ENCODE measurements at regions not wholly inside any gene's neighbourhood (a gene's known extent, or its start where the extent isn't known, plus 50 kb on each side); places are given as distances from the start of the nearest gene placed in this dataset.

DNA sequence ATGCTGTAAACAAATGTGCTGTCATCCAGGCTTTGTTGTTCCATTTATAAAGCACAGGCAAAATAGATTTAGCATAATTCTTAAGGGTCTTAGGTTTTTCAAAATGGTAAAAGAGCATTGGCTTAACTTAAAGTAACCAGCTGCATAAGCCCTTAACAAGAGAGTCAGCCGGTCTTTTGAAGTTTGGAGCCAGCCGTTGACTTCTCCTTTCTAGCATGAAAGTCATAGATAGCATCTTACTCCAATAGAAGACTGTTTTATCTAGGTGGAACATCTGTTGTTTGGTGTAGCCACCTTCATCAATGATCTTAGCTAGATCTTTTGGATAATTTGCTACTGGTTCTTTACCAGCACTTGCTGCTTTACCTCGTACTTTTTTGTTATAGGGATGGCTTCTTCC lies 297.5 kb upstream of the DCBLD2 start:
- DNase-seq (ENCODE audit: low read depth) = no peak

DNA sequence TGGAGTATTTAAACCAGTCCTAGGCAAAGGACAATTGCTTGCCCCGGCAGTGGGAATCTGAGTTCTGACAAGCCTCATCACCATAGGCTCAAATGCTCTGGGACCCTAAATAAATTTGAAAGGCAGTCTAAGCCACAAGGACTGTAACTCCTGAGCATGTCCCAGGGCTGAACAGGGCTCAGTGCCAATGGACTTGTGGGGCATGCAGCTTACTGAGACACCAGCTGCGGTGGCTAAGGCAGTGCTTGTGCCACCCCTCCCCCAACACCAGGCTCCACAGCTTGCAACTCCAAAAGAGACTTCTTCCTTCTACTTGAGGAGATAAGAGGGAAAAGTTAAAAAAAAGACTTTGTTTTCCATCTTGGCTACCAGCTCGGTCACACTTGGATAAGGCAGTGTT lies 289.7 kb upstream of the DCBLD2 start:
- no peak for DNase-seq (ENCODE audit: low read depth)

DNA sequence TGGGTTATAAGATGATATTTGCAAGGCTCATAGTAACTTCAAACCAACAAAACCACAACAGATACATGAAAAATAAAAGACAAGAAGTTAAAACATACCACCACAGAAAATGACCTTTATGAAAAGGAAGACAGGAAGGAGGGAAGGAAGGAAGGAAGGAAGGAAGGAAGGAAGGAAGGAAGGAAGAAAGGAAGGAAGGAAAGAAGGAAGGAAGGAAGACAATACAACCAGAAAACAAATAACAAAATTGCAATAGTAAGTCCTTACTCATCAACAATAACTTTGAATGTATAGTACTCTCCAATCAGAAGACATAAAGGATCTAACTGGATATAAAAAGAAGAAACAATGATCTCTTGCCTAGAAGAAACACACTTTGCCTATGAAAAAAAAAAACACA lies 287.4 kb upstream of the DCBLD2 start:
- no peak for DNase-seq (ENCODE audit: low read depth)

DNA sequence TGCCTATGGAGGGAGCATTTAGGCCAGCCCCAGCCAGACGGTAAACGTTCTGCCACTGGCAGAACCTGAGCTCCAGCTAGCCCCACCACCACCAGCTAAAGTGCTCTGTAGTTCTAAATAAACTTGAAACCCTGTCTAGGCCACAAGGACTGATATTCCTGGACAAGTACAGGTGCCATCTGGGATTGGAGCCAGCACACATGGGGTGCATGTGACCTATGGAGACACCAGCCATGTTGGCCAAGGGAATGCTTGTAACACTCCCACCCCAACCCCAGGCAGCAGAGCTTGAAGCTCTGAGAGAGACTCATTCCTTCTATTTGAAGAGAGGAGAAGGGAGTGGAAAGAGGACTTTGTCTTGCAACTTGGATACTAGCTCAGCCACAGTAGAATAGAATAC lies 284.5 kb upstream of the DCBLD2 start:
- no peak for DNase-seq (ENCODE audit: low read depth)

DNA sequence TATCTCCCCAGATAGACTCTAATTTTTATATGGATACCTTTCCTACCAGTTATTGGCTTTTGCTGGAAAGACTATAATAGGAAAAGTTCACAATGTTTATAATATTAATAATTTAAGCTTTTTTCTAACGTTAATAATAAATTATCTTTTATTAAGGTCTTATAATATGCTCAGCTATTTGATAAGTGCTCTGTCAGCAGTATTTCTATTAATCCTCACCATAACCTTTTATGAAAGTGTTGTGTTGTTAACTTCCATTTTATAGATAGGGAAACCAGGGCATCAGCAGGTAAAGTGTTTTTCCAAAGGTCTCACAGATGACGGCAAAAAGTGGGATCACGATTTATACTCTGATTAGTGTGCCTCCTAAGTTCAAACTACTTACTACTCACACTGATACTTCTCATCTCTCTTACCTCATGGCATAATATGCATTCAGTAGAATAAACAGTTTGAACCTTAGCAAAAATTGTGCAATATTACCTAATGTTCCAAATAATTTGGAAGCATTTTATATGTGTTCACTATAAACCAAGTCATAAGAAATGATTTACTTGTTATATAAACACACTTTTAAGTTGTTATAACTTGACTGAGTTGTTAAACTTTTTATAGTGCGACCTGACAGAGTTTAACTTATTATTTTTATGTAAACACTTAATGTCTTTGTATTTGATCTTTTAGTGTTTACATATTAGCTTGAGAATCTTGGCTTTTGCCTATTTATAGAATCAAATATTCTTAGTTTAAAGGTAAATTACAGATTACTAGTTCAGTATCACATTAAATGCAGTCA lies 274.9 kb upstream of the DCBLD2 start:
- DNase-seq (ENCODE audit: low read depth) = no peak

DNA sequence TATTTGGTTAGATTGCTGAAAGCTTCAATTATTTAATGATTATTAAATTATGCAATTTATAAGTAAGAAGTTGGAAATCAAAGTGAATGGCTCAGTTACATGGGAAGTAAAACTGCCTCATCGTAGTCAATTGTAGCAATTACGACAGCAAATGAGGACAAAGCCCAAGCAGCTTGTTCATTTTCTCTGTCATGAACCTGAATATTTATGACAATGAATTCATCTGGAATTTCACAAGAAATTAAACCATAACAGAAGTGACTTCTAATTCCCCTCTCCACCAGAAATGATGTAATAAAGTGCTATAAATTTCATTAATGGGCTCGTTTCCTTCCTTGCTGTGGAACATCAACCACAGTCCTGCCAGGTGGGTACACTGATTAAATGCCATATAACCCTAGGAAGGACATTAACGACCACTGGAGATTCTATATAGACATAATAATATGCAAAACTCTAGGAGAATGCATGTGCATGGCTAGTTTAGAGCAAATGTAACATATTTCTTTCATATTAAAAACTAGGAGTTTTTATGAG lies 273.8 kb upstream of the DCBLD2 start:
- DNase-seq (ENCODE audit: low read depth) = no peak

DNA sequence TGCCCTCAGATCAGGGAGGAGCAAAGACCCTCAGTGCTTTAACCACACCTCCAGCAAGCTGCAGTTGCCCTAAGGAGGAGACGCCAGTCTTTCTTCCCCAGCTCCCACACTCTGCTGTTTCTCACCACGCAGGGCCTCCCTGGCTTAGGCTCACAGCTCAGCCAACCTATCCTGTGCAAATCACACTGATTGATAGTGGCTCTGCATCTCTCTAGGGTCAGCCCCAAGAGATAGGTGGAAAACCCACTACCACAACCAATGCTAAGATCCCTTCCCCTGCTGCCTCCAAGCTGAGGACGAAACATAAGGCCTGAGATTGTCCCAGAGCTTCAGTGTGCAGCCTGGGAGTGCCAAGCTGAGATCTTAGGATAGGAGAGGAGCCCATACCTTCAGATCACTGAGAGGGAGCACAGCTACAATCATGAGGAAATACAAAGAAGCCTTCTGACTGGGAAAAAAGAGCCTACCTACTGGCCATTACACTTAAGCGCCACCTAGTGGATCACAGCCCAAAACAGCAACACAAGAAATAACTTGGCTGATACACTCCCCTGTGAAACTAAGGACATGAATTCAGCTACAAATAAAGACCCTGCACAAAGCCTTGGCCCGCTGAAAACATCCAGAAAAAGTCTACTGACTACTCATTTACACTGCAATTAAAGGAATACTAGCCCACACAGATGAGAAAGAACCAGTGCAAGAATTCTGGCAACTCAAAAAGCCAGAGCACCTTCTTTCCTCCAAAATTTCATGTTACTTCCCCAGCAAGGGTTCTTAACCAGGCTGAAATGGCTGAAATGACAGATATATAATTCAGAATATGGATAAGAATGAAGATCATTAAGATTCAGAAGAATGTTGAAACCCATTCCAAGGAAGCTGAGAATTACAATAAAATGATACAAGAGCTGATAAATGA lies 271.5 kb upstream of the DCBLD2 start:
- peak; percentile 25 for DNase-seq (ENCODE audit: low read depth)

DNA sequence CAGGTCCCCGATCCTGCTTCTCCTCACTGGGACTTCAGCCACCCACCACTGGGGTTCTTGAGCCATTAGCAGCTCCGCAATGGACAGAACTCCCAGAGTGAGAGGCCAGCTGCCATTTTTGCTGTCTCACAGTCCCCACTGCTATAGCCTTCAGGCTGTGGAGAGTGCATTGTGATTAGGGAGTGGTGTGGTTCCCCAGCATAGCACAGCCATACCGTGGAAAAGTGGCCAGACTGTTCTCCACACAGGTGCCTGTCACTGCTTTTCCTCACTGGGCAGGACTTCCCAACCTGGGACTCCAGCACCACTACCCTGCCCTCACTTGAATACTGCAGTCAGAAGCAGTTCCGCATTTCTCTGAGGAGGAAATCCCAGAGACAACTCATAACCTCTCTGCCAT lies 270.3 kb upstream of the DCBLD2 start:
- DNase-seq (ENCODE audit: low read depth) = no peak

DNA sequence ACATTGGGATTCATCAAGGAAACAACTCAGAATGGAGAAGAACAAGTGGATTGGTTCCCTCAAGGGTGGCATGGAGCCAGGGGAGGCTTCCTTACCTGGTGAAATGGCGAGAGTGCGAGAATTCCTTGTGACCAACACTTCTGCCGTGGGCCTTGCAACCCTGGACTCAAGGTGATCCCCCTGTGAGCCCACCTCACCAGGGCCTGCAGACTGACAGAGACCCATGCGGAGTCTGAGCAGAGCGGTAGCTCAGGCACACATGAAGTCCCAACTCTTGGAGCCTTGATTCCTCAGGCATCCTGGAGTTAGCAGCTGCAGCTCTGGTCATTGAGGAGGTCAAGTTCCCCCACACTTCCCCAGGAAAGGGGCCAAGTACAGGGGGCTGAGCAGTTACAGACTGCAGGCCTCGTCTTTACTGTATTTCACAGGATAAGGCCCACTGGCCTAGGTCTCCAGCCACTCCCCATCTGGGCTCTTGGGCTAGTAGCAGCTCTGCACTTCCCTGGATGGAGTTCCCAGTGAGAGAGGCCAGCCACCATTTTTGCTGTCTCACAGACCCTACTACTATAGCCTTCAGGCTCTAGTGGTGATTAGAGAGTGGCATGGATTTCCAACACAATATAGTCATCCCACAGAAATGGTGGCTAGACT lies 269.5 kb upstream of the DCBLD2 start:
- no peak for DNase-seq (ENCODE audit: low read depth)

DNA sequence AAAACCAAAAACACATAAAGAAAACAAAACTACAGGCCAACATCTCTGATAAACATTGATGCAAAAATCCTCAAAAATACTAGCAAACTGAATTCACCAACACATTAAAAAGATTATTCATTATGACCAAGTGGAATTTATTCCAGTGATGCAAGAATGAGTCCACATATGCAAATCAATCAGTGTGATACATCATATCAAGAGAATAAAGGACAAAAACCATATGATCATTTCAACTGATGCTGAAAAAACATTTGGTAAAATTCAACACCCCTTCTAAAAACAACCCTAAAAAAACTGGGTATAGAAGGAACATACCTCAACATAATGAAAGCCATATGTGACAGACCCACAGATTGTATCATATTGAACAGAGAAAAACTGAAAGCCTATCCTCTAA lies 265.6 kb upstream of the DCBLD2 start:
- DNase-seq (ENCODE audit: low read depth) = peak; percentile 6

DNA sequence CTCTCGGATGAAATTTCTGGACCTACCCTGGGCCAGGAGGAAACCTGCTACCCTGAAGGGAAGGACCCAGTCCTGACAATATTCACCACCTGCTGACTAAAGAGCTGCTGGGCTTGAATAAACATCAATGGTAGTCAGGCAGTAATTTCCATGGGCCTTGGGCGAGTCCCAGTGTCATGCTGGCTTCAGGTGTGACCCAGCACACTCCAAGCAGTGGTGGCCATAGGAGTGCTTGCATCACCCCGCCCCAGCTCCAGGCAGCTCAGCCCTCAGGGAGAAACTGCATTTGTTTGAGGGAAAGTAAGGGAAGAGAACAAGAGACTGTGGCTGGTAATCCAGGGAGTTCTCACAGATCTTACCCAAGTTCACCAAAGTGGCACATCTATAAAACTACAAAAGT lies 261.8 kb upstream of the DCBLD2 start:
- no peak for DNase-seq (ENCODE audit: low read depth)

DNA sequence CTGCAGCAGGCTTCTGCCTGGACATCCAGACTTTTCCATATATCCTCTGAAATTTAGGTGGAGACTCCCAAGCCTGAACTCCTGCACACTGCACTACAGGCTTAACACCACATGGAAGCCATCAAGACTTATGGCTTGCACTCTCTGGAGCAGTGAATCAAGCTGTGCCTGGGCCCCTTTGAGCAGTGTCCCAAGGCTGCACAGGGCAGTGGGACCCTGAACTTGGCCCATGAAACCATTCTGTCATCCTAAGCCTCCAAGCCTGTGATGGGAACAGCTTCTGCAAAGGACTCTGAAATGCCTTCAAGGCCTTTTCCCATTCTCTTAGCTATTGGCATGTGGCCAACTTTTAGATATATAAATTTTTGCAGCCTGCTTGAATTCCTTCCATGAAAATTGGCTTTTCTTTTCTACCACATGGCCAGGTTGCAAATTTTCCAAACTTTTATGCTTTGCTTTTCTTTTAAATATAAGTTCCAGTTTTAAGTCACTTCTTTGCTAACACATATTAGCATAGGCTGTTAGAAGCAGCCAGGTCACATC lies 257.8 kb upstream of the DCBLD2 start:
- no peak for DNase-seq (ENCODE audit: low read depth)

DNA sequence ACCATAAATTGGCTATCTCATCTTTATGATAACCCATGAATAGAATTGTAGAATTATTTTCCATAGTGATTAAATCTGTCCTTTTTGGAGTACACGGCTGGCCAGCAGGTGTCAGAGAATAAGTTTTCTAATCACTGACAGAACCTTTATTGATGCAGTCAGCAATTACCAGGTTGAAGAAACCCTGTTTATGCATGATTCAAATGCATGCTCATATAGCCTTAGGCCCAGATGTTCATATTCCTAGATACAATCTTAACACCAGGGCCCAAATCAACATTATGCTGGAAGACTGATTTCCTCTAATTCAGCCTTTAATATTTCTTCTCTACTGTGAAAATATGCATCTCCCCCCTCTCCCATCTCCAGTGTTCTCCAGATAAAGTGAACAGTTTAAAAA lies 243.5 kb upstream of the DCBLD2 start:
- DNase-seq (ENCODE audit: low read depth) = no peak

DNA sequence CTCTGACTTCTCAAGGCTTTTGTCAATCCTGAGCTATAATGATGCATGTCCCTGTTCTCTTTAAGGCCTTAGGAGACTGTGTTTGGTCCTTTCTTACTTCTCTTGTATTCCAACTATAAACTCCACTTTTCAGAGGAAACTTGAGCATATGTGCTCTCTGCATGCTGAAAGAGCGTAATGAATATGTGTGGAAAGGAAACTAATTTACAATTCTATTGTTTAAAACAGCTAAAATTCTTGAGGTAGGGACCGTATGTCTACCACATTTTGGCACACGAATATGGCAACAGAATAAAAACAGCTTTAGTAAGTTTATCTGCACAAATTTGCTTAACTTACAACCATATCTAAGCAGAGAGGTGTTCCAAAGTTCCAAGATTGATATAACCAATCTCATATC lies 242.0 kb upstream of the DCBLD2 start:
- no peak for DNase-seq (ENCODE audit: low read depth)

DNA sequence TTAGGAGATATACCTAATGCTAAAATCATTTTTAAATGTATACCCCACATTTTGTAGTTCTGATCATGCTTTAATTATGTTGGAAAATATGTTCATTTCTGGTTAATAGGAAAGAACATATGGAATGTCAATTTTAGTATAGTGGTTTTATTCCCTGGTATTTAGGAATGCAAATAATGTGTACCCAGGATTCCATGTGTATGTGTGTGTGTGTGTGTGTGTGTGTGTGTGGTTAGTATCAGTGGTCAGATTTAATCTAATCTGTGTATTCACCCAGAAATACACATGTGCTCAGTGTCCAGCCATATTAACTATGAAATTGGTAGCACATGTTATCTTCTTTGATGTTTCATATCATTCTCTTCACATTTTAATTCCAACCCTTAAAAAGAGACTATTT lies 233.5 kb upstream of the DCBLD2 start:
- DNase-seq (ENCODE audit: low read depth) = no peak

DNA sequence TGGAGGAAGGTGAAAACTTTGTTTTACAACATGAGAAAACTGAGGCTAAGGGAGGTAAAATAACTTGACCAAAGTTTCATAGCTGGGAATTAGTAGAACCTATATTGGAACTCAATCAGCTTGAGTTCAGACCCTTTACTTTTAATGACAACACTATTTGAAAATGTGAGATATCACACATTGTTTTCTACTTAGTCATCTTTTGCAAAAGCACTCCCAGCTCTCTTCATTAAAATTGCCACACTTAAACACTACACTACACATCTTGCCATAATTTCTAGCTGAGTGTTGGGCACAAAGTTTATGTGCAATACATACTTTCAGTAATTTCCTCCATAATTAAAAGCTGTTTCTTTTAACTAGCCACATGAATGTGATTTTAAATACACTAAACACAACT lies 230.4 kb upstream of the DCBLD2 start:
- no peak for DNase-seq (ENCODE audit: low read depth)

DNA sequence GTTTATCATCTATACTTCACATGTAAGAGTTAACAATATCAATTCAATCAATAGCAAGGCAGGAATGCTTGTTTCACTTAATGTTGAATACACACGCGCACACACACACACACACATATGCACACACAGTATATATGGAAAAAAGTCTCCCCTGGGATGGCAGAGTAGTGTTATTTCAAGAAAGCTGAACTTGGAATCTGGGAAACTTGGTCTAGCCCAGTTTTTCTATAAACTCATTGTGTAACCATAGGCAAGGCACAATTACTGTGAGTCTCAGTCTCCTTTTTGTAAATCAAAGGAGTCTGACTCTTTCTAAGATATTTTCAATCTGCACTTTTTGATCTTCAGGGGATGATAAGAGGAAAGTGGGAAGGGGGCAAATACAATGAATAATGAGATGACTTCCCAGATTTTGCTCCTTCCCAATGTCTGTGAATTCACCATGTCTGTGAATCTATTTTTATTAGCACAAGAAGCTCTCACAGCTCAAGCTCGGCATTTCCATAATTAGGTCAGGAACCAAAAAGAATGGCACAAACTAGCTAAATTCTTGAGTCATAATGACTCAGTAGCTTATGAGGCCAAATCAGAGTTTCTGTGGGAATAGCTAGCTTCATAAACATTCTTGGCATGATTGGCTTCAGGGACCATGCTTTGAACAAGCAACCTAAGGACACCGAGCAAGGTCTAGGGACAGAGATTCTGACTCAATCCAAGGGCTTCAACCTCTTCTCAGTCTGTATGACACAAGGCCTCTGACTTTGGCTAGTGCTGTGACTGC lies 227.4 kb upstream of the DCBLD2 start:
- DNase-seq (ENCODE audit: low read depth) = peak; percentile 91

DNA sequence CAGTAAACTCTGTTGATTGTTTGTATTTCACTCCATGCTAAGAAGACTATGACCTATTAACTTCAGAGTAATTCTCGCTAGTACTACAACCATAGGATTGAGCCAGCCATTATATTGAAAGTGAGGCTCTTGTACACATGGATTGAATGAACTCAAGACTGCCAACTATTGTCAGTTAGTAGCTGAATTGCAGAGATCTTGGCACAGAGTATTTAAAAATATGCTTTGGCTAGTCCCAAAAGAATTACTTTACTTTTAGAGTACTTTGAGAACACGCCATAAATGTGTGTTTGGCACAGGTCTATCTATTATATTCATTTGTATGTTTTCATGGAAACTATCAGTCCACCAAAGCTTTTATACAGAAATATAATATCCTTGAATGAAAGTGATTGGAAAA lies 226.7 kb upstream of the DCBLD2 start:
- DNase-seq (ENCODE audit: low read depth) = no peak

DNA sequence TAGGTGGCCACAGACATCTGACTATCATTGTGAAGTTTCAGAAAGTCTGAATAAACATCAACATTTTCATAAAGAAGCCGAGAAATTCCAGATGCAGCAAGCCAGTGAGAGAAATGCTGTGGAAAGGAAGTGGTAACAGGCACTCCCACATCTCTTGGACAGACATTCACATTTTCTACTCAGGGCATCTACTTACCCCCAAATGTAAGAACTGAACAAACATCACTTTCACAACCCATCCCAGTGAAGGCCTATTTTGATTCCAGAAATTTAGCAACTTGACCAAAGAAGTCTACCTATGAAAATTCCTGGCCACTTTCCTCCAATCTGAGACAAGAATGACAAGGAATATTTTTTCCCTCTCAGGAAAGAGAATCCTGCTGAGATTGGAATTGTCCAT lies 224.8 kb upstream of the DCBLD2 start:
- DNase-seq (ENCODE audit: low read depth) = no peak

DNA sequence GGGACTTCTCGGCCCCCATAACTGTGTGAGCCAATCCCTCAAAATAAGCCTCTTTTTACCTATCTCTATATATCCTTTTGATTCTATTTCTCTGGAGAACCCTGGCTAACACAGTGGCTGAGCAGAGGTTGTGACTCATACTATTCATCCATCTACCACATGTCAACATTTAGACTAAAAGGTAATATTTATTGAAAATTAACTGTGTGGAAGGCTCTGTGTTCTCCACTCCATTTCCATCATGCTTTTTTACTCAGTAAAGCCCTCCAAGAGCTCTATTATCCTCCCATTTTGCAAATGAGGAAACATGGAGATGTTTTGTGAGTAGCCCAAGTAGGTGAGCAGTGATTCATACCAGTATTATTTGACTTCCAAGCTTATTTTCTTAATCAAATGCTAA lies 217.9 kb upstream of the DCBLD2 start:
- no peak for DNase-seq (ENCODE audit: low read depth)

DNA sequence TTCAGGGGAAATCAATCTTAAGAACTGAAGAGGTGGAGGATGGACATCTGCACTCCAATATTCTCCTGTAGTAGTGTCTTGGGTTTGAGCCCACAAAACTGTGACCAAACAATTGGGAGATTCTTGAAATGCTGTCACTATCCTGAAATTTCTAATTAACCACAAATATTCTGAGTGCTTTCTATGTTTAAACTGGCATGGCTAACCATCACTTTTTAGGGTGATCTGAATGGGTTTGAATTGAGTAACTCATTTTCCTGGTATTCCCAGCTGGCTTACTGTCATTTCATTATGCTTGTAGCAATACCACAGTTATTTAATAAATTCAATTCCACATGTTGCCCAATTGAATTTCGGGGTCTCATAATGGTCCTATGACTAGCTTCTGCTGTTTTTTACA lies 216.9 kb upstream of the DCBLD2 start:
- DNase-seq (ENCODE audit: low read depth) = no peak

Measured in HS-5 (cell line).